GM18507 (cell line): ENCODE measurements at regions not wholly inside any gene's neighbourhood (a gene's known extent, or its start where the extent isn't known, plus 50 kb on each side); places are given as distances from the start of the nearest gene placed in this dataset.
"Not testable (repeated sequence)": the region's sequence is repeated elsewhere in the genome, so short reads cannot be mapped to it uniquely, and the experiment has no call there.

ENCODE experiments used
- DNase-seq: peaks from one replicate; pipeline ENCODE4 v3.0.0; 2011; ENCODE audit warnings: low read depth; ENCODE audit not compliant: insufficient read length; ENCODE audit errors: extremely low spot score
- FAIRE-seq: peaks from 2 replicates; lab custom pipeline; 2011; peaks lifted over from hg19 to GRCh38; lab: Jason Lieb, UNC

- no peak for FAIRE-seq
- no peak for DNase-seq
Observed at GRCh38 chr13:83733293-83733692, 149.0 kb downstream of the SLITRK1 start.

- FAIRE-seq (no peak), DNase-seq (no peak)
Observed at GRCh38 chr13:83732755-83733154, 149.5 kb downstream of the SLITRK1 start.

DNA sequence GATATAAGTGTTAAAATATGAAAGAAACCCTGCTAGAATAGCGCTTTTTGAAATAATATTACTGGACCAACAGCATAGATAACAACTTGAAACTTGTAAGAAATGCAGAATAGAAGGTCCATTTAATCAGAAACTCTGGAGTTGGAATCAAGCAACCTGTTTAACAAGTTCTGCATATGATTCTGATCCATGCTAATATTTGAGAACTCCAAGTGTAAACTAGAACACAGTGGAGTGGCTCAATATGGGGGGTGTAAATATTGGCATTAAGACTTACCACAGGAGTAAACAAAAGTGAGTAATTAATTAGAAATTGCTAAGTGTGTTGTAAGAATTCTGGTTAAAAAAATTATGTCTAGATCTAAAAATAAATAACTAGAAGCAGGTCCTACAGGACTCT lies 151.2 kb downstream of the SLITRK1 start:
- FAIRE-seq (no peak), DNase-seq (no peak)

- DNase-seq = no peak
- FAIRE-seq = no peak
Observed at GRCh38 chr13:83730674-83731073, 151.6 kb downstream of the SLITRK1 start.

GRCh38 chr13:83722443-83722842 lies 159.8 kb downstream of the SLITRK1 start:
- FAIRE-seq (no peak), DNase-seq (no peak)

DNA sequence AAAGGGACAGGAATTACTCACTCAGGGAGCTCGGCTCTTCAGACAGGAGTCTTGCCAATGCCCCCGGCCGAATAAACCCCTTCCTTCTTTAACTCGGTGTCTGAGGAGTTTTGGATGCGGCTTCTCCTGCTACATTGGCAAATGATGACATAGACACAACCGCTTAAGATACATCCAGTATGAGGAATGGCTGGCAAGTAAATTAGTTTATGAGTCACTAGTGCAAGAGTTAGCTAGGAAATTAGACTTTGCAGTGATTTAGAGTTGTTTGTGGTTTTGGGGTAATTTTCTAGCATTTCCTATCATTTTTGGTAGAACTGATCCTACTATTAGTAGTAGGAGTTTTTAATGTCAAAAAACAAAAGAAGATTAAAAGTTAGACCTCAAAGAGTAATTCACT lies 166.2 kb downstream of the SLITRK1 start:
- no peak for FAIRE-seq
- no peak for DNase-seq

- DNase-seq (no peak), FAIRE-seq (no peak)
Observed at GRCh38 chr13:83714236-83714635, 168.0 kb downstream of the SLITRK1 start.

- FAIRE-seq (no peak), DNase-seq (no peak)
Observed at GRCh38 chr13:83710133-83710515, 172.2 kb downstream of the SLITRK1 start.

GRCh38 chr13:83709426-83710132 lies 172.7 kb downstream of the SLITRK1 start:
- DNase-seq (no peak), FAIRE-seq (no peak)

GRCh38 chr13:83702021-83702420 lies 180.3 kb downstream of the SLITRK1 start:
- FAIRE-seq (no peak), DNase-seq (no peak)

- DNase-seq = no peak
- FAIRE-seq = no peak
Observed at GRCh38 chr13:83692800-83693199, 189.5 kb downstream of the SLITRK1 start.

DNA sequence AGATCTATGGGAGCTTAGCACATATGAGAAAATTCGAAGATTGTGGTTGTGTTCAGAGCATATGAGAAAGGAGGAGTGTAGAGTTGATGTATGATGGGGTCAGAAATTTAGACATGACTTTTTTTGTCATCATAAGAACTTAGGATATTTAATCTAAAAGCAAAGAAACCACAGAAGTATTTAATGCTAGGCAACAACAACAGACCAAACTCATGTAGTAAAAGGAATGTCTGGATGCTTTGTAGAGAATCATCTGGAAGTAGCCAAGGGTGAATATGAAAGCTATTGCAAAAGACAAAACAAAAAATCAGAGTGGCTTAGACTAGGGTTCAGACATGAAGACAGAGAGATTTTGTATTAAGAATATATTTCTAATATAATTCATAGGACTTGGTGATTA lies 190.3 kb downstream of the SLITRK1 start:
- DNase-seq (no peak), FAIRE-seq (no peak)

DNA sequence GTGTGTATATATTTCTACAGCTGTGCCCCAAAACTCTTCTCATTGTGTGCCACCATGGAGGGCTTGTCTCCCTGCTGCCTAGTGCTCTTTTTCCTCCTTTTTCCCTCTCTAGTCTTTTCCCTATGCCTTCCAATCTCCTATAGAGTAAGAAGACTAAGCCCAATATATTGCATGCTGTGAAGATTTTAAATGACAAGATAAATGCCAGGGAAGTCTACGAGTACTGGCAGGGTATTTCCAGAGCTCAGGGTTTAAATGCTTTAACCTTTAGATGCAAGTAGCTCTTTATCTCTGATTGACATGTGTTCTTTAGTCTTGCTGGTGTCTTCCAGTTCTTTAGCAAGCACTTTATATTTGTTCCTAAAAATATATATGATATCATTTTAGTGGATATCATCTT lies 200.7 kb downstream of the SLITRK1 start:
- no peak for FAIRE-seq

DNA sequence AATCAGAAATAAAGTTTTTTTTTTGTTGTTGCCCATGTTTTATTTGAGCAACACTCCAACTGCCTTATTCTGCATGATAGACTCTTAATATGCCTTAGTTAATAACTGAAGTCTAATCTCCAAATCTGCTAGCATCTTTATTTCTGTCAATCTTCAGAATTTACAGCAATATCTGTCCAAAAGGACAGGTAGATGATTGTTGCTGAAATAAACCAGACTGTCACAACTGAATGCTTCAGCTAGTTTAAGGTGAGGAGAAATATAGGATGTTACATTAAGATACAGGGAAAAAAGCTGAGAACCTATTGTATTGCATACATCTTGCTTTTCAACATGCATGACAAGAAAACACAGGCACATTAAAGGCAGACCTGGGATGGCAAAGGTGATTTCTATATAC lies 204.3 kb downstream of the SLITRK1 start:
- FAIRE-seq (no peak), DNase-seq (no peak)

More for the DNA sequence above, 200.7 kb downstream of the SLITRK1 start:
- no peak for DNase-seq

GRCh38 chr13:83672612-83673011 lies 209.7 kb downstream of the SLITRK1 start:
- FAIRE-seq (no peak), DNase-seq (no peak)

GRCh38 chr13:83667606-83668005 lies 214.7 kb downstream of the SLITRK1 start:
- DNase-seq = no peak
- no peak for FAIRE-seq

DNA sequence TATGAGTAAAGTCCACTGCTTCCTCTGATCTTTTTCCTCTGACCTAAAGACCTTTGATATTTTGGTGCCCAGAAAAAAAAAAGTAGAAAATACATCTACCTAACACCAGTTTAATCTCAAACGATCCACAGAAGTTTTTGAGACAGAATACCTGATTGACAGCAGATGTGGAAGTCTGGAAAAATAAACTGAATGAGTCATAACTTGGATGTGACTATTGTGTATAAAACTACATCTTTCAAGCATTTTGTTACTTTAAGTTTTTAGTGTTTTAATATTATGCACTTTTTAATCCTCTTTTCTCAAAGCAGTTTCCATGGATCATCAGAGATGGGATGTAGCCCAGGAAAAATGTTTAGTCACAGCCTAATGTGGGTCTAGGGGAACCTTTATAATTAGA lies 216.1 kb downstream of the SLITRK1 start:
- DNase-seq (no peak), FAIRE-seq (no peak)

DNA sequence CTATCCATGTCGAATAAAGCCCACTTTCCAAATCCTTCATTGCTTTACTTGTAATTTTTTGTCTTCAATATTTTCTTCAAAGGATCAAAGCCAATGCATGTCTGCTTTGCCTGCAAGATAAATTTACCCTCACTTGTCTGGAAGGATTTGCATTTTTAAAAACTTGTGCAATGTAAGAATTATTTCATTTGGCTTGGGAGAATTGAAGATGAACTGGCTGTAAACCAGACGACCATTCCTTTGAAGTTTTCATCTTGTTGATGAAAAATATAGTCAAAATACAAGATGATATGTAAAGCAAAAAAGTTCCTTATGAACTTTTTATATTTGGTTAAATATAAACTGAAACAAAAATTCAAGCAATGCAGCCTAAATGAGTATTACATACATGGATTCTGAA lies 225.0 kb downstream of the SLITRK1 start:
- FAIRE-seq (no peak), DNase-seq (no peak)

DNA sequence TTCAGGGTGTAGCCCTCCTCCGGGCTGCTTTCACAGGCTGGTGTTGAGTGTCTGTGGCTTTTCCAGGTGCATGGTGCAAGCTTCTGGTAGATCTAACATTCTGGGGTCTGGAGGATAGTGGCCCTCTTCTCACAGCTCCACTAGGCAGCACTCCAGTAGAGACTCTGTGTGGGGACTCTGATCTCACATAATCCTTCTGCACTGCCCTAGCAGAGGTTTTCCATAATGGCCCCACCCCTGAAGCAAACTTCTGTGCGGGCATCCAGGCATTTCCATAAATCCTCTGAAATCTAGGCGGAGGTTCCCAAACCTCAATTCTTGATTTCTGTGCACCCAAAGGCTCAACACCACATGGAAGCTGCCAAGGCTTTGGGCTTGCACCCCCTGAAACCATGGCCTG lies 239.7 kb downstream of the SLITRK1 start:
- not testable (repeated sequence) for FAIRE-seq, DNase-seq

GRCh38 chr13:83634601-83635000 lies 247.7 kb downstream of the SLITRK1 start:
- FAIRE-seq (no peak), DNase-seq (no peak)

DNA sequence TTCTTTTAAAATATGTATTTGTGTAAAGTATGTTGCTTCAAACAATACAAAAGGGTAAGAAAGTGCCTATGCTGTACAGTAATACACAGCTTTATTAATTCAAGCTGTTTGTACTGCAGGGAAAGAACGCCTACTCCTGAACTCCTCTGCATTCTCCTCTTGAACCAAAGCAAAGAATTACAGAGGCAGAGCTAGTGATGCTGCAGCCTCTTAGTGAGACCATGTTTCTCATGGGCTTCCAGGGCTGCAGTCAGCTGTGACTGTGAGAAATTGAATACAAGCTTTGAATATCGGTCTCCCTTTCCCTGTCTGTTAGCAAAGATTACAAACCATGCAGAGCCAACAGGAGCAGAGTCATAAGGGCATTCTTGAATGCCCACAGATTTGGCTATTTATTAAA lies 248.5 kb downstream of the SLITRK1 start:
- DNase-seq = no peak
- no peak for FAIRE-seq

DNA sequence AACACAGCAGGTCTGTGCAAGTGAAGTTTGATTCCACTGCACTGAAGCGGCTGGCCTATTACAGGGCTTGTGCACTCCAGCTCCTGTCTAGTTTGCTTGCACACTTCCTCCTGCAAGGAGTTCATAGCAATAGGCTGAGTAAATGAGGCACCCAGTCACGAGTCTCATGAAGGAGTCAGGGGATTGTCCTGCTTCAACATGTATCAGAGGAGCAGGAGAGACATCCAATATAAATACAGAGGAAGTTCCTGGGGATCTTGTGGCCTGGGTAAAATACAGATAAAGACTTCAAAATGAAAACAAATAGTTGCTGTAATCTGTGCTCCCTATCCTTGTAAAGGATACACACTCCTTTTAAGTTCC lies 259.9 kb downstream of the SLITRK1 start:
- FAIRE-seq (no peak), DNase-seq (no peak)
